GM10248 (cell line): ENCODE measurements at regions not wholly inside any gene's neighbourhood (a gene's known extent, or its start where the extent isn't known, plus 50 kb on each side); places are given as distances from the start of the nearest gene placed in this dataset.

Source experiments
- CTCF ChIA-PET: fragments of 300-600 bp; sonication (Branson Sonifier 250); formaldehyde crosslinking; extraction: SDS; loops from one replicate; lab custom pipeline; 2021; ENCODE audit warnings: antibody characterized with exemption; lab: Yijun Ruan, JAX
- POLR2A ChIA-PET: fragments of 350-650 bp; sonication (Branson Sonifier 250); formaldehyde crosslinking; extraction: SDS; loops from one replicate; lab custom pipeline; 2020; ENCODE audit warnings: antibody characterized with exemption; lab: Yijun Ruan, JAX
- DNase-seq: peaks from one replicate; pipeline ENCODE4 v3.0.0; 2012; ENCODE audit errors: extremely low spot score
- TF ChIP-seq, protein P1 (sequence below): IDR thresholded peaks from 2 replicates; pipeline ENCODE4 v1.5.1; 2012; ENCODE audit warnings: mild to moderate bottlenecking, low read depth; ENCODE audit errors: extremely low read depth, missing control alignments, control extremely low read depth

DNA sequence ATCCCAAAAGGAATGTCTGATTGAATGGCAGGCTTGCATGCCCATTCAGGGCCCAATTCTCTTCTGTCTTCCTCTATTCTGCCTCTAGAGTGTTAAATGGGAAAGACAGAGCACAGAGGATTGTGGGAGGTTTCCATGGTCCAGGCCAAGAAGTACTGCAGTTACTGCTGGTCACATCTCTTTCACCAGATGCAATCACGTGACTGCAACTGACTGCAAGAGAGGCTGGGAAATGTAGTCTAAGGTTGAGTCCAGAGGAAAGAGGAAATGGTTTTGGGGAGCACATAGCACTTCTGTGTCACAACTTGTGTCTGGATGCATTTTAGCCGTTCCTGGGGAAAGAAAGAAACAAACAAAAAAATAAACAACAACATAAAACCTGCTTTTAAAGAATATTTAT lies 336.4 kb upstream of the BTBD3 start:
- POLR2A ChIA-PET: no interaction called here

GRCh38 chr20:11582060-11582459 lies 335.6 kb upstream of the BTBD3 start:
- TF ChIP-seq, protein P1, sequence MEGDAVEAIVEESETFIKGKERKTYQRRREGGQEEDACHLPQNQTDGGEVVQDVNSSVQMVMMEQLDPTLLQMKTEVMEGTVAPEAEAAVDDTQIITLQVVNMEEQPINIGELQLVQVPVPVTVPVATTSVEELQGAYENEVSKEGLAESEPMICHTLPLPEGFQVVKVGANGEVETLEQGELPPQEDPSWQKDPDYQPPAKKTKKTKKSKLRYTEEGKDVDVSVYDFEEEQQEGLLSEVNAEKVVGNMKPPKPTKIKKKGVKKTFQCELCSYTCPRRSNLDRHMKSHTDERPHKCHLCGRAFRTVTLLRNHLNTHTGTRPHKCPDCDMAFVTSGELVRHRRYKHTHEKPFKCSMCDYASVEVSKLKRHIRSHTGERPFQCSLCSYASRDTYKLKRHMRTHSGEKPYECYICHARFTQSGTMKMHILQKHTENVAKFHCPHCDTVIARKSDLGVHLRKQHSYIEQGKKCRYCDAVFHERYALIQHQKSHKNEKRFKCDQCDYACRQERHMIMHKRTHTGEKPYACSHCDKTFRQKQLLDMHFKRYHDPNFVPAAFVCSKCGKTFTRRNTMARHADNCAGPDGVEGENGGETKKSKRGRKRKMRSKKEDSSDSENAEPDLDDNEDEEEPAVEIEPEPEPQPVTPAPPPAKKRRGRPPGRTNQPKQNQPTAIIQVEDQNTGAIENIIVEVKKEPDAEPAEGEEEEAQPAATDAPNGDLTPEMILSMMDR: no peak
- ChIA-PET CTCF (no interaction called here), POLR2A (no interaction called here)
- DNase-seq: no peak

More for the DNA sequence above, 336.4 kb upstream of the BTBD3 start:
- DNase-seq: no peak
- TF ChIP-seq, protein P1: no peak
- CTCF ChIA-PET: no interaction called here

DNA sequence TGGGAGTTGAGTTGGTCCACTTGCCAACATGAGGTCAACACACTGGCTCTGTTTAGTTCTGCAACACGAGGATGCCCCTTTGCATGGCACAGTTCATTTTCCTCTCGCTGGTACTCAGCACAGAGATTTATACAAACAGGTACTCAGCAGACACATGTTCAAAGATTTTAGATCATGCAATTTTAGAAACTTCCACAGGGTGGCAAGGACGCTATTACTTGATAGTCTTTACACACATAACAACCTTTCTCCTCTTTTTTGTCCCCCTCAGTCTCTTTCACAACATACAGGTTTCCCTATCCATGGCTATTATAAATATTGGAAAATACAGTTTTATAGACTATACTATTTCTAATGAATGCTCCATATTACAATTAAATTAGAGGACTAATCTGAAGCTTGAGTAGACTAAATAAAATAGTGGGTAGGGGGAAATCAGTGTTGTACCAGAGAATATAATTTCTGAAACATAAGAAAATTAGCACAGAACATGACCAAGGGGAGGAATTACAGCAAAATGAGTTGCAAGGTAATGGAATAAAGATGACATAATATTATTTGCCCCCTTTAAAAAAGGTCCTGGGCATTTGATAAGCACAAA lies 331.8 kb upstream of the BTBD3 start:
- no peak for DNase-seq

GRCh38 chr20:11588875-11589274 lies 328.8 kb upstream of the BTBD3 start:
- ChIA-PET POLR2A (no interaction called here), CTCF (no interaction called here)
- DNase-seq: no peak
- TF ChIP-seq, protein P1: no peak

More for the DNA sequence above, 331.8 kb upstream of the BTBD3 start:
- CTCF ChIA-PET: no interaction called here
- POLR2A ChIA-PET: no interaction called here
- TF ChIP-seq, protein P1: no peak

GRCh38 chr20:11591965-11592364 lies 325.7 kb upstream of the BTBD3 start:
- CTCF ChIA-PET: no interaction called here
- TF ChIP-seq, protein P1: no peak
- POLR2A ChIA-PET: no interaction called here
- no peak for DNase-seq

DNA sequence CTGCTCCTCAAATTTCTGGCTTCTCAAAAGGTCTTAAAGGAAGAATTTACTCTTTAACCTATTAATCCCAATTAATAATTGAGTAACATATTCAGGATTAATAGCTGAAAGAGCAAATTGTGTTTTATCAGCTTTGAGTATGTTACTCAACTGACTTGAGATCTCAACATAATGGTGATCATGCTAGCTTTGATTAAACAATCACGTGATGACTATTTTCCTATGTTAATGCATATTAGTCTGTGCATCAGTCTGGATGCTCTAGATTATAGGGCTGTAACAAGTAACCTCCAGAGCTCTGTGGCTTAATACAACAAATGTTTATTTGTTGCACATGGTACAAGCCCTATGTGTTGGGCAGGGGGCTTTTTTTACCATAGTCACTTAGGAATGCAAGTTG lies 313.4 kb upstream of the BTBD3 start:
- TF ChIP-seq, protein P1: no peak
- ChIA-PET POLR2A (no interaction called here), CTCF (no interaction called here)
- no peak for DNase-seq
